GM19468 (cell line): ENCODE measurements at regions not wholly inside any gene's neighbourhood (a gene's known extent, or its start where the extent isn't known, plus 50 kb on each side); places are given as distances from the start of the nearest gene placed in this dataset.

ENCODE experiments used
- ATAC-seq: cut with Tn5 transposase; IDR thresholded peaks from one replicate; pipeline ENCODE4 v1.9.1; 2021; ENCODE audit warnings: mild to moderate bottlenecking, moderate library complexity, moderate number of reproducible peaks; ENCODE audit not compliant: unreplicated experiment; ENCODE audit errors: extremely low read depth

DNA sequence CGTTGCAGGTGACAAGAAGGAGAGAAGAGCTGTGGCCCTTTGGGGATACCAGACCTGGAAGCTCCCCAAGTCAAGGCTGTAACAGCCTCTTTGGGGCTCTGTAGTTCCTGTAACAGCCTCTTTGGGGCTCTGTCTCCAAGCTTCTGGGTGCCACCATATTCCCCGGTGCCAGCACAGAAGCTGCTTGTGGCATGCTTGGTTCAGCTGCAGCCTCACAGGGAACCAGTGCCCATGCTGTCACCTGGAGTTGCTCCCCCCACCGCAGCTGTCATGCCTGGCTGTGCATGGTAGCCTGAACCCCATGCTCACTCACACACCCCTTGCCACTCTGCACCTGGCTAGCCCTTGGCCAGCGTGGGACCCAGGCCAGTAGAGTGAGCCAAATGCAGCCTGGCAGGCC is 109.1 kb downstream of the ELAPOR2 start:
- no peak for ATAC-seq

DNA sequence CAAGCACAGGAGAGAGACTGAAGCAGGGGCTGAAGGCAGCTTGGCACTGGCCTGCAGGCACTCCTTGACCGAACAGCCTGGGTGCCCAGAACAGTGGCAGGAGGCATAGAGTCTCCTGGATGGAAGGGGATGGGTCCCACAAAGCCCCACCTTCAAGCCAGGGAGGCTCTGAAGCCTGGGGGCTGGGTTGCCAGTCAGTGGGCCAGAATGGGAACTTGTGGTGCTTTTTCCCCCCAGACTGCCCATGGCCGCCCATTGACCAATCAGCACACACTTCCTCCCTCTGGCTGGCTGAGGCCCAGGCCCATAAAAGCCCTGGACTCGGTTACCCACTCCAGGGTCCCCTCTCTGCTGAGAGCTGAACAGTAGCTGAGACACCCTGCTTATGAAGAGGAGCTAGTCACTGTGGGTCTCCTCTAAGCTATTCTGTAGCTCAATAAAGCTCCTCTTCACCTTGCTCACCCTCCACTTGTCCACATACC is 109.6 kb downstream of the ELAPOR2 start:
- ATAC-seq, result no peak

DNA sequence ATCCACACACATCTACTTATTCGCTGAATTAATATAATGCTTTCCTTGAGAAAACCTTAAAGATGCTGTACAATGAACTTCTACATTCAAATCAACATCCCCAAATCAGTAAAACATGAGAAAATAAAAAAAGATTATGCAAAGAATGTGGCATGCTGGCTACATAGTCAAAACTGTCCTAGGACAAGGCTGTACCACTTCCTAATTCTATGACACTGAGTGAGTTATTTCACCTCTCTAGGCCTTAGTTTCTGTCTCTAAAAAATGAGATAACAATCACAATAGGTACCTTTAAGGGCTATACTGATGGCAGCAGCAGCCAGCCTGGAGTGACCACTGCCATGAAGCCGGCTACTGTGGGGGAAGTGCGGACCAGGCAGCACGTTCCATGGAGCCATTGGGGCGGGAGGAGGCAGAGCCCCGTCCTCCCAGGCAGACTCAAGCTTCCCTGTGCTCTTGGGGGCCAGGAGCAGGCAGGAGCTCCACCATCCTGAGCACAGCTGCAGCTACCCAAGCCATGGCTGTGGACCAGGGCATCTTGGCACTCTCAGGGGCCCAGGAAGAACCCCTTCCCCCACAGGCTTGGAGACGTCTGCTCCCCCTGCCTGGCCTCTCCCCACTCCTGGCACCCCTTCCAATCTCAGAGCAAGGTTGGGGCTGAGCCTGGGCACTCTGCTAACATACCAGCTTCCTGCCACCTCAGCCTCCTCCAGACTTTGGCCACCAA is 110.2 kb downstream of the ELAPOR2 start:
- peak; percentile 96 for ATAC-seq

DNA sequence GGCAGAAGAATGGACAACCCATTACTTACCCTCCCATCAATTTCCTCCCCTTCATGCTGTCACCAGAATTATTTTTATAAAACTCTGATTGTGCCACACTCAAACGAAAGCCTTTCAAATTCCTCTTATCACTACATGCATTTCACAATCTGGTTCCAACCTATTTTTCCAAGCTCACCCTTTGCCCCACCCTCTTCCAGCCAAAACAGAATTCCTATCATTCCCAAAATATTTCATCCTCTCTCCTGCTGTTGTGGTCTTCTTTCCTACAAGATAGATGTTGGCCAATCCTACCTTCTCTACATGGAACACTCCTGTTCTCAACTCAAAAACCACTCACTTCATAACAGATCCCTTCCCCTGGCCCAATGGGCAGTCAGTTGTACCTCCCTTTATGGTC is 111.5 kb downstream of the ELAPOR2 start:
- ATAC-seq, result no peak

DNA sequence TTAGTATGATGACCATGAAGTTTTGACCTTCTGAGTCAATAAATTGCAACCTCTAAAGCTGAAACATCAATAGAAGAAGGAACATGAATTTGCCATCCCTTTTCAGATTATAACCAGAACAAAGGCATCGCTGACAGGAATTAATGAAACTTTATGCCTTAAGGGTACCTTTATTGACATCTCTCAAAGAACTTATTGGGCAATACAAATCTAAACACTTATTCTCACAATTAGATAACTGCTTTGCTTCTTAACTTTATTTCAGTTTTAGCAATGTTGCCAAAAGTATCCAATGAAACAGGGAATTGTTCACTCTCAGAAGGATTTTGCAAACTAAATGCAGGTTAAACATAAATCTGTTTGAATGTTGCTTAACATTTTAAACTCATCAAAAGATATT is 116.0 kb downstream of the ELAPOR2 start:
- no peak for ATAC-seq

DNA sequence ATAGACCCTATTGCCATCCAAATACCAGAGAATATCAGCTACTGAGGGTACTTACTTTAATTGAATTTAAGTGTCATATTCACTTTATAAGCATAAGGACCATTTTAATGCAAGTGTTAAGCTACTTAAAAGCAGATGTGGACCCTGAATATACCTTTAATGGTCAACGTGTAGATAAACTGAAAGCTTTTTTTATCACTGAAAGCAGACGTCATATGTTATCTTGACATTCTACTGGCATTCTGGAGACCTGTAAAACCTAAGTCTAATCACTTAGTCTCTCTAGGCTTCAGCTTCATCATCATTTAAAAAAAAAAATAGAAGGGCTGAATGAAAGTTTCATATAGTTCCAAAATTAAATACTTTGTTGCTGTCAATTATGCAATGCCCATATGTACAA is 116.5 kb downstream of the ELAPOR2 start:
- no peak for ATAC-seq

DNA sequence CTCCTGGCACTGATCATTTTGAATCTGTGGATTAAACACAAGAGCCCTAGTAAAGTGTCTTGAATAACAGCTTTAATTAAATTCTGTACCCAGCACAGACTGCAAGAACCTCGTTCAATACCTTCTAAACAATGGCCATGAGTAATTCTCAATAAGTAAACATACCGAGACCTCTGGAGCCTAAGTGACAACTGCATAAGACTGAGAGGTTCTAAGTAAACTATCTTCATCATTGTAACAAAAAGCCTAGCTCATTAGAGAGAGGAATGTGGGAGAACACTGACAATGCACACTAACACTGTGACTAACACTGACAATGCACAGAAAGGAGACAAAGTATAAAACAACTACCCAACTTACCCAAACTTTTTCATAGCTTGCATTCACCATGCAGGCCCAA is 117.4 kb downstream of the ELAPOR2 start:
- no peak for ATAC-seq

DNA sequence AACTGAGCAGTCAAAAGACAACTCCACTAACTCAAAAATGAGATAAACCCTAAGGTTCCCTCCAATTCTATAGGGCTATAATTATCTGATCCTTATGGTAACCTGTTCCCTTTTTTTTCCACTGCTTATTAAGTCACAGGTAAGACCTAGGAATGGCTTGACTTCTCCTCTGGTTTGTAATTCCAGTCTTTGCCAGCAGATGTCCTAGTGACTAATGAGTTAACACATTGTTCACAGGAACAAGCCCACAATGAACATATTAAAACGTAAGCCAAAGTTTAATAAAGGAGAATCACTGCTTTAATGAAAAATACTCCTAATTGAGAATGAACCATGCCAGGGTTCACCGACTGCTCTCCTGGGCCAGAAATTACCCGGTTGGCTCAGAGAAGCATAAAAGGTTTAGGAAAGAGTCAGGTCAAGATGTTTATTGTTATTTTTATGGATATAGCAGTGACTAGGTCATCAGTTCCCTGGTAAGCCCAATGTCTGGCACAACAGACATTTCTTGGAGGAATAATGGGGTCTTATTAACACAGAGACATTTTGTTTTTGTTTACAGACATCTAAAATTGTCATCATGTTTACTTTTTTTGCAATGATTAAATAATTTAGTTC is 120.1 kb downstream of the ELAPOR2 start:
- no peak for ATAC-seq

DNA sequence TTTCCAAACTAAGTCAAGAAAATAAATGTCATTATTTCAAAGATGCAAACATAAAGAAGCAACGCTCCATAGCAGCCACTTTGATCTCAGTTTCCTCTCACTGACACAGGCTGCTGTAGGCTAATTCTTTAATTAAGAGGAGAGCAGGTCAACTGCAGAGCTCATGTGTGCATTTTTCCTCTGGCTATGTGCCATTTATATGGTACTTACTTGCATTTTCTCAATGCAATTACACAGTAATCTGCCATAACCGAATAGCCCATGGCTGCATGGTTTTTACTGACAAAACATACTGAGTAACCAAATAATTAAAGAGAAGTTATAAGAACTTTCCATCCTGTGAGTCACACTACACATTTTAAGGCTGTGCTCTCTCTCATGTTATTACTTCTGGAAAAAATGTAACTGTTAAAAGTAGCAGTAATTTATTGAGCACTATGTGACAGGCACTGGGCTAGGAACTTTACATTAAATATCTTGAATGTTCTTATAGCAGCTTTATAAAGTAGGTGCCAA is 122.0 kb downstream of the ELAPOR2 start:
- no peak for ATAC-seq

DNA sequence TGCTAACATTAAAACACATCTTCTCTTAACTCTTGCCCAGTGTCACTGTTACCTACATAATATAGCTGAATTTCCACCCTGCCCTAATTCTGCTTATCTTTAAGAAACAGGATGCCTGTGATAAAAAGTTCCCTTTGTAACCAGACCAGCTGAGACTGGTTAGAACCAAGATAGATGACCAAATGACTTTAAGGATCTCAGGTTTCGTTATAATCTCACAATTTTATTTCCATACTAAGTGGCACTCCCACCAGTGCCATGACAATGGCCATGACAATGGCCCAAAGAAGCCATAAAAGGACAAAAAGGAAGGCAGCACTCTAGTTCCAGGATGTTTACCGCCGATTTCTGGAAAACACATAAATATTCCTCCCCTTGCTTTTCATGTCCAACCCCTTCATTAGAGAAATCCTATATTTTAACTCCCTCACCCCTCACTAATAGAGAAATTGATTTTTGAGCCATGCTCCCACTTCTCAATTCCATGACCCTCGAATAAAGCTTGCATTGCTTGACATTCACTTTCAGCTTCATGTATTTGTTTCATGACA is 126.1 kb downstream of the ELAPOR2 start:
- ATAC-seq, result no peak

DNA sequence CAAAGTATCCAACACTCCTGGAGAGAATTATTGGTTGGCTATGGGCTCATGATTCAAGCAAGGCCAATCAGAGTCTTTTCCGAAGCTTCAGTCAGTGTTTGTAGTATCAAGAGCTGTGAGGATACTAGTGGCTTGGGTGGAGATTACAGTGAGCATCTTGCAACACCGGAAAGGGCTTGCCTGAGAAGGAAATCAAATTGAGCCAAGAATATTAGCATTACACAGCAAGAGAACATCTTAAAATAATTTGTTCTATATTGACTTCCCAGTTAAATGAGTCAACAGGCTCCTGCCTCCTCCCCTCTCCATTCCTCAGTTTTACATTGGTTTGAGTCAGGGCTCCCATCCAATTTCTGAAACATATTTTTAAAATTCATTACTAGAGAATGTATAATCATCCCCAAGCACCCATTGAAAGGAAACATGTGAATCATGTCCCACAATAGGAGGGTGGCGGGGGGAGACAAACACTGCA is 127.4 kb downstream of the ELAPOR2 start:
- no peak for ATAC-seq

DNA sequence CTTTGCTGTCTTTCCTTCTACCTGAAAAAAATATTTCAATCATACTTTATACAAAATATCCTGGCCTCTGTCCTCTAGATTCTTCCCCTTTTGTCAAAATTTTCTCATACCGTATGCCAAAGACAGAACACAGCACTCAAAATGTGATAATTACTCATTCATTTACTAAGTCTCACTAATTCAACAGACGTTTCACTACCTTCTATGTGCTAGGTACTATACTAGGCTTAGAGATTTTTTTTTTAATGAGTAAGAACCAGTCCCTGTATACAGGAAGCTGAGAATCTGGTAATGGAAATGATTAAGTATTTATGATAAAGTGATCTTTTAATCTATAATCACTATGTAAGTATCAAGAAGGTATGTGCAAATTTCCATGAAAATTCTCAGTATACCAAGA is 128.0 kb downstream of the ELAPOR2 start:
- ATAC-seq, result no peak

DNA sequence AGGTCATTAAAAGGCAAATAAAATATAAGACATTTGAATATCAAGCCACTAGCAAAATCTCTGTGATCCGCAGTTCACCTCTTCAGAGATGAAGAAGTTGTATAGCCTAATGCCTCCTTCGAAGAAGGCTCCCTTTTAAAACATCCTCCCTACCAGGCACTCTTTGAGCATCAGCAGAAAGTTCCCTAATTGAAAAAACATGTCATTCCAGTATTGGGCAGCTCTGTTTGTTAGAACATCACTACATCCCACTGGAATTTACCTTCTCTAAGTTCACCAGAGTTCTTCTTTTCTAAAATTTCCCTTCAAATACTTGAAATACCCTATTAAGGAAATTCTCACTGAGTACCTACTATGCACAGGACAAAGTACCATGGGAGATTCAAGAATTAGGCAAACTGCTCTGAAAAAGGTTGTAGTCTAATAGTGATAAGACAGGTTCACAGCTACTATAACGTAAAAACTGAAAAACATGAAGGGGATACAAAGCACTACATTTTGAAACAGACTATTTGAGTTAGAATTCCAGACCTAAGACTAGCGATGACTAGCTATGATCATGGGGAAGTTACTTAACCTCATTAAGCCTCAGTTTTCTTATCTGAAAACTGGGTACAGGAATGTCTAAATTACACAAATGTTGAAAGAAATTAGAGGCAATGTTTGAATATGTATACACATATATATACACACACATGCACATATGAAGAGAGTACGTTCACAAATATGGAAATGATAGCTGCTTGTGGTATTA is 128.7 kb downstream of the ELAPOR2 start:
- ATAC-seq, result no peak

DNA sequence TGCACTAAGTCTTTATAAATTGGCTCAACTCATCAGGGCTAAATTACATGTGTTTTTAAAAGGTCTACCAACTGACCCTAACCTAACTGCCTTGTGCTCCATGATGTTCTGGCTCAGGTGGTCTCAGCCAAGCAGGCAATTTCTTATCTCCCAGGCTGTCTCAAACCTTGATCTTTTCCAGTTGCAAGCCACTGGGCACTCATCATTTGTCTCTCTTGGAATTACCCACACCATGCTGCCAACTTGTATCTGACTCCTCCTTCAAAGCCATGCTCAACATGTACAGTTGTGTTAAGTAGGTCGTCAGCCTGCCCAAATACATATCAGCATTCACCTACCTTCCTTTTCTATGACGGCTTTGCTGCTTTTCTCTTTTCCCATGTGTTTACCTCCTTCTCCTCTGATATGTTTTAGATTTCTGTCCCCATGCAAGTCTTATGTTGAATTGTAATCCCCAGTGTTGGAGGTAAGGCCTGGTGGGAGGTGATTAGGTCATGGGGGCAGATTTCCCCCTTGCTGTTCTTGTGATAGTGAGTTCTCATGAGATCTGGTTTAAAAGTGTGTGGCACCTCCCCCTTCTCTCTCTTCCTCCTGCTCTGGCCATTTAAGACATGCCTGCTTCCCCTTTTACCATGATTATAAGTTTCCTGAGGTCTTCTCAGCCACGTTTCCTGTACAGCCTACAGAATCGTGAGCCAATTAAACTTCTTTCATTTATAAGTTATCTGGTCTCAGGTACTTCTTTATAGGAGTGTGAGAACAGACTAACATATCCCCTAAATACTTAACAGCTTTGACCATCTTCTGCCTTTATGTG is 130.0 kb downstream of the ELAPOR2 start:
- ATAC-seq, result no peak

DNA sequence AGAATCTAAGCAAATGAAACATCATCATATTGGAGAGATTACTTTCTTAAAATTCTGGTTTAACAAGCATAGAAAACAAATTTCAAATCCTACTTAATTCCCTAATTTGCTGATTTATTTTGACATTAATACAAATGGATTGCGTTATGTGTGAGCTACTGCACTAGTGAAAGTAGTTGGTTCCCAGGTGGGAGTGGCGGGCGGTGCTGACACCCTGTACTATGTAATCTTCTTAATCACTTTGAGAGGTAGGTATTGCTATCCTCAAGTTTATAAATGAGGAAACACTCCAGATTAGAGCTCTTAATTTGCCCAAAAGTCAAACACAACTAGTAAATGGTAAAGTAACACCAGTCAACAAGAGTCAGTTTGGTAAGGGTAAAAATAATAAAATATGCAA is 131.1 kb downstream of the ELAPOR2 start:
- ATAC-seq, result no peak

DNA sequence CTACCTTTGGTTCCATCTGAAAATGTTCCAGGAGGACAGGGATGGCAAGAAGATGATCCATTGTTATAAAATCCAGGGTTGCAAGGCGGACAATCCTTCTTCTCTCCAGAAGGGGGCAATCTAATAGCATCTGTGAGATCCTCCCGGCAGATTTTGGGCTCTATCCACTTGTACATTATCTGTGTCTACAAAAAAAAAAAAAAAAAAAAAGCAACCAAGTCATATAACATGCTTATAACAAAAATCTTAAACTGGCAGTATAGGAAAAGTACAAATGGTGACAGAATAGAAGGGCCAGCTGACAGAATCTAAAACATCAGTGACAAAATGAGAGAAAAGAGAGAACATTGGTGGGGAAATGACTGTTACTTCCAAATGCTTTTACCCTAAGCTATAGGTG is 132.7 kb downstream of the ELAPOR2 start:
- ATAC-seq, result no peak

DNA sequence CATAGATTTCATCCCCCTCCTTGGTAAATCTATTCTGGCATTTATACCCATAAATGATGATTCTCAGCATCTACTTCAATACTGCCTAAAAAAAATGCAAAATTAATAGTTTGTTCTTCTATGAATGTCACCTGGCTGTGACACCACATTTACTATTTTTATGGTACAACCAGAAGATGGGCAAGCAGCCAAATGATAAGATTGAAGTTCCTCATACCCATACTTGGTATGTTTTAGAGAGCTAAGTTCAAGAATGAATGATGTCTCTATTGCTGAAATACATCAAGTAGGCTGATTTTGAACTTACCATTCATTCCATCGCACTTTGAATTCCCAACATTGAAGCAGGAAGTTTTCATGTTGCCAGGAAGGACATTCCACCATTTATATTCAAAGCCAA is 134.2 kb downstream of the ELAPOR2 start:
- no peak for ATAC-seq

DNA sequence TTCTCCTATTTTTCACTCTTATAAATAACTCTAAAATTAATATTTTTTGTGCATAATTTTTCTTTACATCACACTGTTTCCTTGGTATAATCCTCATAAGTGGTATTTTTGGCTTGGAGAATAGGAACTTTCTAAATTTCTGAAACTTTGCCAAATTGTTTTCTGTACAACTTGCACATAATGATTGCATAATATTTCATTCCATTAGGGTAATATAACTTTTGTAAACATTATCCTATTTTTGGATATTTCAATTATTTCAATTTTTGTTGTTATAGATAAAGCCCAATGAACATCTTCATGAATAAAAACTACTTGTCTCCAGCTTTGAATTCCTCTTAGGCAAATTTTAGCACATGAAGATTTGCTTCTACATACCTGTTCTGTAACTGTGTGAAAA is 135.9 kb downstream of the ELAPOR2 start:
- no peak for ATAC-seq

DNA sequence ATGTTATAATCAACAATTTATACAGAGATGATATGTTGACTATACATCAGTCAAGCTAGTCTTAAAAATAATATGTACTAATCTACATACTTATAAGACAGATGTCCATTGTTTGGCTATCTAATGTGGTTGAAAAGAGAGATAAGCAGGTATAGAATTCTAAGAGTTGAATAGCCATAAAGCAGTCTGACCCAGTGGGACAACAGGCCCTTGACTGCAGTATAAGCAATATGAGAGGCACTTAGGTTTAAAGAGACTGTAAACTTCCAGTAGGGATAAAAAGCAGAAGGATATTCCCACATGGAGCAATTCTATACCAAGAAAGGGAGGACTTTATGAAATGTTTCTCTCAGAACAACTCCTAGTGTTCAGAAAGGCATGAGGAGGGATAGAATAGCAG is 139.3 kb downstream of the ELAPOR2 start:
- ATAC-seq, result no peak

DNA sequence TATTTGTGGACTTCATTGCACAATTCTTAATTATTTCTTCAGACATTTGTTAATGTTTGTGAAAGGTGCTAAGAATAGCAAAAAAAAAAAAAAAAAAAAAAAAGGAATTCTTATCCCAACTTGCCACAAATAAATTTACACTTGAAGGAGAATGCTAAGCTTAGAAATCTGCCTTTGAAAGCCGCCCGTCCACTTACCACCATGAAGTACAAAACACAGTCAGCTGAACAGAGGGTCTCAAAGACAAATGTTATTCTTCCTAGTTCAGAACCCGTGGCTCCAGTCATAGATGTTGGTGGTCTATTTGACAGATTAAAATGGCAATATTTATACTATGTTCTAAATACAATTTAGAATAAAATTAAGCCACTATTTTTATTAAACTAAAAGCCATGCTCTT is 141.2 kb downstream of the ELAPOR2 start:
- no peak for ATAC-seq
